ENCODE measurements at regions not wholly inside any gene's neighbourhood (a gene's known extent, or its start where the extent isn't known, plus 50 kb on each side); places are given as distances from the start of the nearest gene placed in this dataset.

DNA sequence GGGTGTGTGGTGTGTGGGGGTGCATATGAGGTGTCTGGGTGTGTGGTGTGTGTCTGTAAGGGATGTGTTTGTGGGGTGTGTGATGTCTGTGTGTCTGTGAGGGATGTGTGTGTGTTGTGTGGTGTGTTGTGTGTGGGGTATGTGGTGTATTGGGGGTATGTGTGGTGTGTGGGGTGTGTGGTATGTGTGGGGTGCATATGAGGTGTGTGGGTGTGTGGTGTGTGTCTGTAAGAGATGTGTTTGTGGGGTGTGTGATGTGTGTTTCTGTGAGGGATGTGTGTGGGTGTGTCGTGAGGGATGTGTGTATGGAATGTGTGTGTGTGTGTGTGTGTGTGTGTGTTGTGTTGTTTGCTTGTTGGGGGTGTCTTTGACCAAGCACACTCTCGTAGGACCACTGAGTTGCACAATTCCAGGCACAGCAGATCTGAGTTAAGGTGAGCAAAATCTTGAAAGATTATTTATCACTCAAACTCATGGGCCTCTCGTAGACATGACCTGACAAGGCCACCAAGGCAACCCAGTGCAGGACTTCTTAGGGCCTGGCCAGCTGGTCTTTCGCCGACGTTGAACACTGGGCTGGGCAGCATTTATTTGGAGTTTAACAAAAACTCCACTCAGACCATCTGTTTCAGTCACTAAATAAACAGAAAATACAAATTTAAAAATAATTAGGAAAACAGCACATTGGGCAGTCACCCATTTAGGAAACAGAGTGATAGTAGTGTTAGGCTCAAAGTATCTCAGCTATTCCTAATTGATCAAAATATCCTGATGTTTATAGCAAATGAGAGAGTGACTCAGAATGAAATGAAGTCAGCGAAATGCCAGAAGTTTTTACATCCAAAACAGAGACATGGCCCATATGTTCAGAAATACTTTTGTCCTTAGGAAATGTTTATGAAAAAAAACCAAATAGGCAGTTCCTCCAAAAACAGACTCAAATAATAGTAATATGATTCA, 301.1 kb downstream of the FGF9 start:
- Histone ChIP-seq H3K9me2 (replicated peaks; ENCODE audit: low read depth, low read length) (no peaks in the 10 kb centered on the region), H3K9me3 (ENCODE audit: insufficient read depth, low read depth, low read length) (no peaks in the 10 kb centered on the region; the same call in 1 of the 2 replicates), H3K4me1 (ENCODE audit: insufficient read depth, low read length, poor library complexity, severe bottlenecking) (peaks cover 4% of the 10 kb centered on the region), H3K4me2 (ENCODE audit: low read depth, low read length, poor library complexity, severe bottlenecking) (no peak overlapping the region), H3K79me2 (ENCODE audit: insufficient read depth, low read length) (no peaks in the 10 kb centered on the region), H4K20me1 (ENCODE audit: insufficient read depth, low read length, poor library complexity, severe bottlenecking) (no peaks in the 10 kb centered on the region), H2AFZ (ENCODE audit: low read length) (no peak overlapping the region), H3K9ac (ENCODE audit: low read depth, low read length, poor library complexity, severe bottlenecking) (no peak overlapping the region), H3F3A (ENCODE audit: low read depth) (no peaks in the 10 kb centered on the region), H3K27me3 (ENCODE audit: insufficient read depth, low read length, poor library complexity, severe bottlenecking) (no peaks in the 10 kb centered on the region), H3K36me3 (ENCODE audit: insufficient read depth, low read length) (no peaks in the 10 kb centered on the region), H3K4me3 (ENCODE audit: low read length, poor library complexity, severe bottlenecking) (no peak overlapping the region)
- TF ChIP-seq EZH2phosphoT487 (IDR thresholded peaks at IDR 0.05; ENCODE audit: borderline replicate concordance): no peak
- TF ChIP-seq, protein P1, sequence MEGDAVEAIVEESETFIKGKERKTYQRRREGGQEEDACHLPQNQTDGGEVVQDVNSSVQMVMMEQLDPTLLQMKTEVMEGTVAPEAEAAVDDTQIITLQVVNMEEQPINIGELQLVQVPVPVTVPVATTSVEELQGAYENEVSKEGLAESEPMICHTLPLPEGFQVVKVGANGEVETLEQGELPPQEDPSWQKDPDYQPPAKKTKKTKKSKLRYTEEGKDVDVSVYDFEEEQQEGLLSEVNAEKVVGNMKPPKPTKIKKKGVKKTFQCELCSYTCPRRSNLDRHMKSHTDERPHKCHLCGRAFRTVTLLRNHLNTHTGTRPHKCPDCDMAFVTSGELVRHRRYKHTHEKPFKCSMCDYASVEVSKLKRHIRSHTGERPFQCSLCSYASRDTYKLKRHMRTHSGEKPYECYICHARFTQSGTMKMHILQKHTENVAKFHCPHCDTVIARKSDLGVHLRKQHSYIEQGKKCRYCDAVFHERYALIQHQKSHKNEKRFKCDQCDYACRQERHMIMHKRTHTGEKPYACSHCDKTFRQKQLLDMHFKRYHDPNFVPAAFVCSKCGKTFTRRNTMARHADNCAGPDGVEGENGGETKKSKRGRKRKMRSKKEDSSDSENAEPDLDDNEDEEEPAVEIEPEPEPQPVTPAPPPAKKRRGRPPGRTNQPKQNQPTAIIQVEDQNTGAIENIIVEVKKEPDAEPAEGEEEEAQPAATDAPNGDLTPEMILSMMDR (conservative IDR thresholded peaks at IDR 0.05; ENCODE audit: low read length): no peak

DNA sequence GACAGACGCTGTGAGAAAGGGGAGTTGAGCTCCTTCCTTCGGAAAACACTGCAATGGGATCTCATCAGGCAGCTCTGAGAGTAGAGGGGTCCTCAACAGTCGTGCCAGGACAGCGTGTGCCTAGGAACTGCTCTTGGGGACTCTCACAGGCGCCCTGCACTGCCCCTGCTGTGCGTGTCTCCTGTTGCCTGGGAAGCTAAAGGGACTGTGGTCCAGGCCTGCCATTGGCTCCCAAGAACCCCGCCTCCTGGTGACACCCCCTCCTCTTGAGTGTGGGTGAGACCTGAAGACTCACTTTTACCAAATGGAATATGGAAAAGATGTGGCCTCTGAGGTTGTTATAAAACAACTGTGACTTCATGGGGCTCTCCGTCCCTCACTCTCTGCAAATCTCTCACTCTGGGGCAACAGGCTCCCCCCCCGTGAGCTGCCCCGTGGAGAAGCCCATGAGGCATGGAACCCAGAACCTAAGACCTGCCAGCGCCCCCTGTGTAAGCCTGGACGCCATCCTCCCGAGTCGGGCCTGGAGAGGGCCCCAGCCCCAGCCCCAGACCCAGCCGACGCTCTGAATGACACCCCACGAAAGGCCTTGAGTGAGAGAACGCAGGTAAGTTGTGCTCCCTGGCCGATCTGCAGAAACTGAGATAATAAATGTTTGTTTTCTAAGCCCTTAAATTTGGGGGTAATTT, 302.7 kb downstream of the FGF9 start:
- H3K4me2 ChIP-seq (ENCODE audit: low read depth, low read length, poor library complexity, severe bottlenecking): no peak overlapping the region
- no peak overlapping the region for H2AFZ ChIP-seq (ENCODE audit: low read length)

DNA sequence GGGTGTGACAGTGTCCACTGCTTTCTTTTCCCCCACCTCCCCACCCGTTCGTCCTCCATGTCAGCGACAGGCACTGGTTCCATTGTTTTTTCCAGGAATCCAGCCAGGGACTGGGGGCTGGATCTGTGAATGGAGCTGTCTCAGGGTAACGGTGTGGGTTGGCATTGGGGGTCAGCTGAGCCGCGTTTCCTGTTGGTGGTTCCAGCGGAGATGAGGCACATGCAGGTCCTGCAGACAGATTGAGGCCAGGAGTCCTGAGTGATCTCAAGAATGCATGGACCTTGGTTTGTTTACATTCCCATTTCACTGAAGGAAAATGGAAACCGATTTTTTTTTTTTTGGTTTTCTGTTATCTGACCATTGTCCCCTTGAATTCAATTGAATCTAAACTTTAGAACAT, 303.9 kb downstream of the FGF9 start:
- Histone ChIP-seq H3K27me3 (ENCODE audit: insufficient read depth, low read length, poor library complexity, severe bottlenecking) (no peaks in the 10 kb centered on the region), H3K9me2 (replicated peaks; ENCODE audit: low read depth, low read length) (no peaks in the 10 kb centered on the region), H3K9ac (ENCODE audit: low read depth, low read length, poor library complexity, severe bottlenecking) (no peak overlapping the region), H3K4me1 (ENCODE audit: insufficient read depth, low read length, poor library complexity, severe bottlenecking) (peaks cover 5% of the 10 kb centered on the region), H3F3A (ENCODE audit: low read depth) (no peaks in the 10 kb centered on the region), H3K4me2 (ENCODE audit: low read depth, low read length, poor library complexity, severe bottlenecking) (no peak overlapping the region), H3K36me3 (ENCODE audit: insufficient read depth, low read length) (no peaks in the 10 kb centered on the region), H3K9me3 (ENCODE audit: insufficient read depth, low read depth, low read length) (no peaks in the 10 kb centered on the region; the same call in 1 of the 2 replicates), H3K4me3 (ENCODE audit: low read length, poor library complexity, severe bottlenecking) (no peak overlapping the region), H4K20me1 (ENCODE audit: insufficient read depth, low read length, poor library complexity, severe bottlenecking) (no peaks in the 10 kb centered on the region), H2AFZ (ENCODE audit: low read length) (no peak overlapping the region), H3K79me2 (ENCODE audit: insufficient read depth, low read length) (no peaks in the 10 kb centered on the region)
- TF ChIP-seq EZH2phosphoT487 (IDR thresholded peaks at IDR 0.05; ENCODE audit: borderline replicate concordance): no peak
- TF ChIP-seq, protein P1 (conservative IDR thresholded peaks at IDR 0.05; ENCODE audit: low read length): no peak

More for the DNA sequence above, 302.7 kb downstream of the FGF9 start:
- Histone ChIP-seq H3K9me2 (replicated peaks; ENCODE audit: low read depth, low read length) (no peaks in the 10 kb centered on the region), H3K27me3 (ENCODE audit: insufficient read depth, low read length, poor library complexity, severe bottlenecking) (no peaks in the 10 kb centered on the region), H3K9ac (ENCODE audit: low read depth, low read length, poor library complexity, severe bottlenecking) (no peak overlapping the region), H3F3A (ENCODE audit: low read depth) (no peaks in the 10 kb centered on the region), H3K79me2 (ENCODE audit: insufficient read depth, low read length) (no peaks in the 10 kb centered on the region), H3K4me3 (ENCODE audit: low read length, poor library complexity, severe bottlenecking) (no peak overlapping the region), H4K20me1 (ENCODE audit: insufficient read depth, low read length, poor library complexity, severe bottlenecking) (no peaks in the 10 kb centered on the region), H3K36me3 (ENCODE audit: insufficient read depth, low read length) (no peaks in the 10 kb centered on the region), H3K9me3 (ENCODE audit: insufficient read depth, low read depth, low read length) (no peaks in the 10 kb centered on the region; the same call in 1 of the 2 replicates), H3K4me1 (ENCODE audit: insufficient read depth, low read length, poor library complexity, severe bottlenecking) (peaks cover 3% of the 10 kb centered on the region)
- TF ChIP-seq, protein P1 (conservative IDR thresholded peaks at IDR 0.05; ENCODE audit: low read length): no peak
- no peak for TF ChIP-seq EZH2phosphoT487 (IDR thresholded peaks at IDR 0.05; ENCODE audit: borderline replicate concordance)
